ENCODE measurements at regions not wholly inside any gene's neighbourhood (a gene's known extent, or its start where the extent isn't known, plus 50 kb on each side); places are given as distances from the start of the nearest gene placed in this dataset.
"Not testable (repeated sequence)": the region's sequence is repeated elsewhere in the genome, so short reads cannot be mapped to it uniquely, and the experiment has no call there.

GRCh38 chr9:63912451-63912850 lies 1372.6 kb downstream of the FOXD4L5 start:
- not testable (repeated sequence) for BruUV-seq (replicated peaks)

GRCh38 chr9:63909076-63909475 lies 1375.9 kb downstream of the FOXD4L5 start:
- H3K27me3 ChIP-seq (ENCODE audit: low read length); H3K27ac ChIP-seq (ENCODE audit: low read length); H3K36me3 ChIP-seq (ENCODE audit: low read depth, low read length); H3K4me2 ChIP-seq (ENCODE audit: low read length); CTCF ChIA-PET; intact Hi-C loops (cut with micrococcal nuclease); ATAC-seq; BruUV-seq (replicated peaks); POLR2A ChIA-PET (ENCODE audit: unreplicated experiment); H3K79me2 ChIP-seq (ENCODE audit: low read length); H3K9me2 ChIP-seq (replicated peaks; ENCODE audit: low read length); H3K4me3 ChIP-seq (ENCODE audit: low read length); H2AFZ ChIP-seq (ENCODE audit: low read length); DNase-seq; H3K9me3 ChIP-seq (ENCODE audit: low read length); H4K20me1 ChIP-seq (ENCODE audit: low read length); H3F3A ChIP-seq (ENCODE audit: low read length, unreplicated experiment); H3K9ac ChIP-seq (ENCODE audit: low read length); H3K4me1 ChIP-seq (ENCODE audit: insufficient read depth, low read length): not testable (repeated sequence)

More at GRCh38 chr9:63912451-63912850, 1372.6 kb downstream of the FOXD4L5 start:
- CTCF ChIA-PET; H3K36me3 ChIP-seq (ENCODE audit: low read depth, low read length); H3K79me2 ChIP-seq (ENCODE audit: low read length); ATAC-seq; H2AFZ ChIP-seq (ENCODE audit: low read length); H3K27me3 ChIP-seq (ENCODE audit: low read length); H3K9ac ChIP-seq (ENCODE audit: low read length); H3K9me2 ChIP-seq (replicated peaks; ENCODE audit: low read length); H3K4me2 ChIP-seq (ENCODE audit: low read length); H3K4me1 ChIP-seq (ENCODE audit: insufficient read depth, low read length); DNase-seq; intact Hi-C loops (cut with micrococcal nuclease); H3K9me3 ChIP-seq (ENCODE audit: low read length); H3K27ac ChIP-seq (ENCODE audit: low read length); H3F3A ChIP-seq (ENCODE audit: low read length, unreplicated experiment); H3K4me3 ChIP-seq (ENCODE audit: low read length); POLR2A ChIA-PET (ENCODE audit: unreplicated experiment); H4K20me1 ChIP-seq (ENCODE audit: low read length): not testable (repeated sequence)

GRCh38 chr9:63899637-63900190 lies 1385.3 kb downstream of the FOXD4L5 start:
- H3K9me3 ChIP-seq (ENCODE audit: low read length); CTCF ChIA-PET; H3K79me2 ChIP-seq (ENCODE audit: low read length); H3F3A ChIP-seq (ENCODE audit: low read length, unreplicated experiment); BruUV-seq (replicated peaks); H3K4me3 ChIP-seq (ENCODE audit: low read length); H3K4me1 ChIP-seq (ENCODE audit: insufficient read depth, low read length); DNase-seq; H4K20me1 ChIP-seq (ENCODE audit: low read length); H3K27ac ChIP-seq (ENCODE audit: low read length); H3K4me2 ChIP-seq (ENCODE audit: low read length); H2AFZ ChIP-seq (ENCODE audit: low read length); intact Hi-C loops (cut with micrococcal nuclease); ATAC-seq; H3K9ac ChIP-seq (ENCODE audit: low read length); POLR2A ChIA-PET (ENCODE audit: unreplicated experiment); H3K9me2 ChIP-seq (replicated peaks; ENCODE audit: low read length); H3K36me3 ChIP-seq (ENCODE audit: low read depth, low read length); H3K27me3 ChIP-seq (ENCODE audit: low read length): not testable (repeated sequence)

GRCh38 chr9:63881386-63881785 lies 1403.6 kb downstream of the FOXD4L5 start:
- H3K4me1 ChIP-seq (ENCODE audit: insufficient read depth, low read length); H4K20me1 ChIP-seq (ENCODE audit: low read length); H3K4me3 ChIP-seq (ENCODE audit: low read length); H3K36me3 ChIP-seq (ENCODE audit: low read depth, low read length); H3K27ac ChIP-seq (ENCODE audit: low read length); POLR2A ChIA-PET (ENCODE audit: unreplicated experiment); DNase-seq; ATAC-seq; BruUV-seq (replicated peaks); H3K9me3 ChIP-seq (ENCODE audit: low read length); H3F3A ChIP-seq (ENCODE audit: low read length, unreplicated experiment); H3K9me2 ChIP-seq (replicated peaks; ENCODE audit: low read length); intact Hi-C loops (cut with micrococcal nuclease); H3K79me2 ChIP-seq (ENCODE audit: low read length); H3K9ac ChIP-seq (ENCODE audit: low read length); H3K4me2 ChIP-seq (ENCODE audit: low read length); H3K27me3 ChIP-seq (ENCODE audit: low read length); CTCF ChIA-PET; H2AFZ ChIP-seq (ENCODE audit: low read length): not testable (repeated sequence)

GRCh38 chr9:63876380-63876779 lies 1408.6 kb downstream of the FOXD4L5 start:
- H3K27ac ChIP-seq (ENCODE audit: low read length); BruUV-seq (replicated peaks); H3K9ac ChIP-seq (ENCODE audit: low read length); H3F3A ChIP-seq (ENCODE audit: low read length, unreplicated experiment); DNase-seq; H2AFZ ChIP-seq (ENCODE audit: low read length); H3K9me2 ChIP-seq (replicated peaks; ENCODE audit: low read length); POLR2A ChIA-PET (ENCODE audit: unreplicated experiment); H3K4me2 ChIP-seq (ENCODE audit: low read length); ATAC-seq; H3K4me3 ChIP-seq (ENCODE audit: low read length); H3K79me2 ChIP-seq (ENCODE audit: low read length); H3K27me3 ChIP-seq (ENCODE audit: low read length); H4K20me1 ChIP-seq (ENCODE audit: low read length); H3K9me3 ChIP-seq (ENCODE audit: low read length); H3K36me3 ChIP-seq (ENCODE audit: low read depth, low read length); H3K4me1 ChIP-seq (ENCODE audit: insufficient read depth, low read length); intact Hi-C loops (cut with micrococcal nuclease); CTCF ChIA-PET: not testable (repeated sequence)

Measured in PC-3 (cell line).